Ammon's horn (tissue), 1 donor: ENCODE measurements at regions not wholly inside any gene's neighbourhood (a gene's known extent, or its start where the extent isn't known, plus 50 kb on each side); places are given as distances from the start of the nearest gene placed in this dataset.

Source experiments
- DNase-seq: peaks from one replicate; pipeline ENCODE4 v3.0.0-alpha.2; 2016; ENCODE audit warnings: low spot score

- no peak for DNase-seq
Observed at GRCh38 chr16:55265926-55266325, 58.1 kb upstream of the IRX6 start.

GRCh38 chr16:55271945-55272513 lies 52.0 kb upstream of the IRX6 start:
- no peak for DNase-seq

- no peak for DNase-seq
Observed at GRCh38 chr16:55272744-55273143, 51.3 kb upstream of the IRX6 start.

GRCh38 chr16:55273356-55273755 lies 50.6 kb upstream of the IRX6 start:
- no peak for DNase-seq

GRCh38 chr16:55273959-55274358 lies 50.0 kb upstream of the IRX6 start:
- DNase-seq = no peak
